Choroid plexus epithelial cell (primary cell): ENCODE measurements at regions not wholly inside any gene's neighbourhood (a gene's known extent, or its start where the extent isn't known, plus 50 kb on each side); places are given as distances from the start of the nearest gene placed in this dataset.
"Not testable (repeated sequence)": the region's sequence is repeated elsewhere in the genome, so short reads cannot be mapped to it uniquely, and the experiment has no call there.

Experiments used
- DNase-seq: peaks from one replicate; pipeline ENCODE4 v3.0.0-alpha.2; 2010; ENCODE audit warnings: low read depth
- H3K4me3 ChIP-seq: 2 replicates; pipeline ENCODE4 v1.5.1; 2011; ENCODE audit warnings: low read depth, mild to moderate bottlenecking, control low read depth, low read length, moderate library complexity
- CTCF ChIP-seq: conservative IDR thresholded peaks from 2 replicates; pipeline ENCODE4 v1.5.1; 2011; ENCODE audit warnings: low read depth, mild to moderate bottlenecking, control low read depth, inconsistent platforms, low read length, moderate library complexity

- no peak for TF ChIP-seq CTCF
- H3K4me3 ChIP-seq, result no peak overlapping the region
- DNase-seq, result no peak
Measured at GRCh38 chr18:23320709-23321236, 132.3 kb upstream of the RIOK3 start.

- DNase-seq, result no peak
- no peak overlapping the region for H3K4me3 ChIP-seq
- TF ChIP-seq CTCF, result no peak
Measured at GRCh38 chr18:23321996-23322395, 131.1 kb upstream of the RIOK3 start.

- DNase-seq, result peak; percentile 46
- TF ChIP-seq CTCF, result no peak
- H3K4me3 ChIP-seq, result no peak overlapping the region
Measured at GRCh38 chr18:23324056-23324811, 128.9 kb upstream of the RIOK3 start.

- no peak for DNase-seq
Measured at GRCh38 chr18:23324861-23325260, 128.2 kb upstream of the RIOK3 start.

GRCh38 chr18:23329671-23330070 is 123.4 kb upstream of the RIOK3 start:
- not testable (repeated sequence) for H3K4me3 ChIP-seq, DNase-seq

More at GRCh38 chr18:23324861-23325260, 128.2 kb upstream of the RIOK3 start:
- H3K4me3 ChIP-seq, result no peak overlapping the region
- TF ChIP-seq CTCF, result no peak

- no peak overlapping the region for H3K4me3 ChIP-seq
- DNase-seq, result no peak
- TF ChIP-seq CTCF, result no peak
Measured at GRCh38 chr18:23330423-23330822, 122.7 kb upstream of the RIOK3 start.

GRCh38 chr18:23331091-23331920 is 121.8 kb upstream of the RIOK3 start:
- no peak for DNase-seq
- TF ChIP-seq CTCF, result no peak
- no peak overlapping the region for H3K4me3 ChIP-seq
